Neuronal stem cell (in vitro differentiated cells): ENCODE measurements at regions not wholly inside any gene's neighbourhood (a gene's known extent, or its start where the extent isn't known, plus 50 kb on each side); places are given as distances from the start of the nearest gene placed in this dataset.

Source experiments
- DNase-seq: peaks from one replicate; pipeline ENCODE4 v3.0.0-alpha.2; 2013; ENCODE audit warnings: low spot score
- H2AFZ ChIP-seq: one replicate; pipeline ENCODE4 v1.6.1; 2013; ENCODE audit warnings: mild to moderate bottlenecking, low read length, inconsistent platforms
- H2AK5ac ChIP-seq: 2 replicates; pipeline ENCODE4 v1.6.1; 2013; ENCODE audit warnings: low read depth, mild to moderate bottlenecking, inconsistent platforms, low read length, moderate library complexity, mixed read lengths
- H2BK120ac ChIP-seq: 2 replicates; pipeline ENCODE4 v1.6.1; 2013; ENCODE audit warnings: low read depth, mild to moderate bottlenecking, inconsistent platforms, low read length, moderate library complexity, mixed read lengths
- H2BK12ac ChIP-seq: one replicate; pipeline ENCODE4 v1.6.1; 2013; ENCODE audit warnings: low read length, inconsistent platforms
- H2BK15ac ChIP-seq: 2 replicates; pipeline ENCODE4 v1.6.1; 2013; ENCODE audit warnings: mild to moderate bottlenecking, low read length, inconsistent platforms, mixed read lengths
- H2BK5ac ChIP-seq: one replicate; pipeline ENCODE4 v1.6.1; 2013; ENCODE audit warnings: inconsistent platforms, mild to moderate bottlenecking, low read length, moderate library complexity
- H3K14ac ChIP-seq: one replicate; pipeline ENCODE4 v1.6.1; 2013; ENCODE audit warnings: low read length, inconsistent platforms
- H3K18ac ChIP-seq: 2 replicates; pipeline ENCODE4 v1.6.1; 2013; ENCODE audit warnings: low read length, inconsistent platforms
- H3K23ac ChIP-seq: 2 replicates; pipeline ENCODE4 v1.6.1; 2013; ENCODE audit warnings: low read depth, mild to moderate bottlenecking, mixed read lengths, low read length, inconsistent platforms; ENCODE audit not compliant: poor library complexity
- H3K27ac ChIP-seq: replicated peaks from 3 replicates; pipeline ENCODE4 v1.5.1; 2013; ENCODE audit warnings: low read length, inconsistent platforms
- H3K27me3 ChIP-seq, 3 experiments: 2 replicates each; pipeline ENCODE4 v1.6.1; 2013; ENCODE audit warnings: low read length in 3 of 3, mild to moderate bottlenecking in 2 of 3, inconsistent platforms in 1 of 3, low read depth in 1 of 3, mixed read lengths in 1 of 3, moderate library complexity in 1 of 3; ENCODE audit not compliant: control insufficient read depth in 3 of 3, insufficient read depth in 3 of 3
- H3K36me3 ChIP-seq, 2 donors: replicated peaks in 1 of 2; 2 replicates each; pipeline ENCODE4 v1.6.1; 2013; ENCODE audit warnings: low read length in 2 of 2; ENCODE audit not compliant: control insufficient read depth in 2 of 2, insufficient read depth in 2 of 2
- H3K4ac ChIP-seq: 2 replicates; pipeline ENCODE4 v1.6.1; 2013; ENCODE audit warnings: inconsistent platforms, mild to moderate bottlenecking, low read length, moderate library complexity
- H3K4me1 ChIP-seq, 2 donors: 1 replicate in 1 of 2; 2 replicates in 1 of 2; pipeline ENCODE4 v1.6.1; 2013; ENCODE audit warnings: low read length in 2 of 2, low read depth in 1 of 2; ENCODE audit not compliant: control insufficient read depth in 2 of 2, insufficient read depth in 1 of 2
- H3K4me2 ChIP-seq: one replicate; pipeline ENCODE4 v1.6.1; 2013; ENCODE audit warnings: mild to moderate bottlenecking, low read length, inconsistent platforms; ENCODE audit not compliant: insufficient read depth, poor library complexity, severe bottlenecking
- H3K4me3 ChIP-seq, 2 donors: 2 replicates each; pipeline ENCODE4 v1.5.1; 2013; ENCODE audit warnings: low read length in 2 of 2, mild to moderate bottlenecking in 2 of 2, inconsistent platforms in 1 of 2, moderate library complexity in 1 of 2
- H3K79me1 ChIP-seq: one replicate; pipeline ENCODE4 v1.6.1; 2013; ENCODE audit warnings: low read depth, mild to moderate bottlenecking, inconsistent platforms, low read length, moderate library complexity
- H3K9ac ChIP-seq: one replicate; pipeline ENCODE4 v1.6.1; 2013; ENCODE audit warnings: mild to moderate bottlenecking, low read depth, low read length, inconsistent platforms; ENCODE audit not compliant: poor library complexity
- H3K9me3 ChIP-seq, 2 donors: replicated peaks in 1 of 2; 2 replicates each; pipeline versions ENCODE3 to v1.6.1; 2013; ENCODE audit warnings: low read length in 2 of 2, mild to moderate bottlenecking in 2 of 2, inconsistent platforms in 1 of 2, low read depth in 1 of 2, mixed read lengths in 1 of 2, moderate library complexity in 1 of 2; ENCODE audit not compliant: control insufficient read depth in 2 of 2, insufficient read depth in 1 of 2
- H4K8ac ChIP-seq: one replicate; pipeline ENCODE4 v1.6.1; 2013; ENCODE audit warnings: low read depth, mild to moderate bottlenecking, inconsistent platforms, low read length, moderate library complexity
- H4K91ac ChIP-seq: one replicate; pipeline ENCODE4 v1.6.1; 2013; ENCODE audit warnings: low read length, low read depth, mild to moderate bottlenecking, inconsistent platforms; ENCODE audit not compliant: poor library complexity
- WGBS, 2 donors: extraction: QIAGEN DNeasy Blood & Tissue Kit; methylation state at CpG; one replicate each; pipeline ENCODE4 v1.1.7; 2013; ENCODE audit warnings: missing lambda C conversion rate in 2 of 2, mixed read lengths in 1 of 2; ENCODE audit not compliant: insufficient read length in 2 of 2, insufficient replicate concordance in 1 of 2; ENCODE audit errors: extremely low coverage in 2 of 2; 5-methylcytosine and 5-hydroxymethylcytosine counted together

GRCh38 chr2:211133766-211134165 is 577.4 kb downstream of the CPS1 start:
- Histone ChIP-seq H2BK120ac (no peak overlapping the region), H3K14ac (no peak overlapping the region), H2AK5ac (no peak overlapping the region), H2BK5ac (no peak overlapping the region), H4K91ac (no peak overlapping the region), H2AFZ (no peak overlapping the region), H3K27me3 (no peaks in the 10 kb centered on the region), H3K9me3 (peaks cover 0 to 12% of the 10 kb centered on the region in 2 donors), H3K79me1 (no peaks in the 10 kb centered on the region), H3K4me1 (peaks cover 0 to 3% of the 10 kb centered on the region in 2 donors), H4K8ac (no peak overlapping the region), H3K4me3 (no peak overlapping the region), H3K27ac (no peak overlapping the region), H3K9ac (no peak overlapping the region), H3K18ac (no peak overlapping the region), H3K36me3 (no peaks in the 10 kb centered on the region), H2BK12ac (no peak overlapping the region), H3K23ac (no peak overlapping the region), H3K4ac (no peak overlapping the region), H3K4me2 (no peak overlapping the region), H2BK15ac (no peak overlapping the region)
- no peak for DNase-seq
- WGBS, 2 donors, result no CpG with 5 or more reads among the region's 1 CpG

GRCh38 chr2:211138551-211138950 is 582.2 kb downstream of the CPS1 start:
- H4K91ac ChIP-seq, result no peak overlapping the region
- no peak overlapping the region for H2AK5ac ChIP-seq
- H2BK15ac ChIP-seq, result no peak overlapping the region
- no peaks in the 10 kb centered on the region for H3K36me3 ChIP-seq
- H3K4me3 ChIP-seq, result no peak overlapping the region
- no peak overlapping the region for H2AFZ ChIP-seq
- no peak overlapping the region for H2BK5ac ChIP-seq
- no peak overlapping the region for H3K23ac ChIP-seq
- H3K27ac ChIP-seq, result no peak overlapping the region
- no peaks in the 10 kb centered on the region for H3K79me1 ChIP-seq
- no peak overlapping the region for H3K14ac ChIP-seq
- no peak overlapping the region for H3K18ac ChIP-seq
- no CpG with 5 or more reads among the region's 5 CpGs for WGBS, 2 donors
- H3K27me3 ChIP-seq, result no peaks in the 10 kb centered on the region
- no peaks in the 10 kb centered on the region for H3K4me1 ChIP-seq
- no peak overlapping the region for H4K8ac ChIP-seq
- H2BK120ac ChIP-seq, result no peak overlapping the region
- H3K9me3 ChIP-seq, result peaks cover 0 to 12% of the 10 kb centered on the region in 2 donors
- no peak overlapping the region for H3K4ac ChIP-seq
- H3K4me2 ChIP-seq, result no peak overlapping the region
- no peak overlapping the region for H3K9ac ChIP-seq
- no peak for DNase-seq
- H2BK12ac ChIP-seq, result no peak overlapping the region

GRCh38 chr2:211141646-211142045 is 585.2 kb downstream of the CPS1 start:
- no peak for DNase-seq
- Histone ChIP-seq H3K4me3 (no peak overlapping the region), H3K4me2 (no peak overlapping the region), H2BK5ac (no peak overlapping the region), H3K18ac (no peak overlapping the region), H3K79me1 (no peaks in the 10 kb centered on the region), H3K27me3 (no peaks in the 10 kb centered on the region), H2BK120ac (no peak overlapping the region), H3K36me3 (no peaks in the 10 kb centered on the region), H3K9me3 (peaks cover 0 to under 1% of the 10 kb centered on the region in 2 donors), H3K23ac (no peak overlapping the region), H2BK12ac (no peak overlapping the region), H2AFZ (no peak overlapping the region), H4K8ac (no peak overlapping the region), H3K27ac (no peak overlapping the region), H2BK15ac (no peak overlapping the region), H4K91ac (no peak overlapping the region), H3K4ac (no peak overlapping the region), H3K9ac (no peak overlapping the region), H2AK5ac (no peak overlapping the region), H3K14ac (no peak overlapping the region), H3K4me1 (no peaks in the 10 kb centered on the region)
- WGBS, 2 donors, result no CpG with 5 or more reads among the region's 4 CpGs

- Histone ChIP-seq H3K9ac (no peak overlapping the region), H3K18ac (no peak overlapping the region), H4K8ac (no peak overlapping the region), H3K36me3 (no peaks in the 10 kb centered on the region), H2BK120ac (no peak overlapping the region), H3K4ac (no peak overlapping the region), H3K27ac (no peak overlapping the region), H3K23ac (no peak overlapping the region), H2AFZ (no peak overlapping the region), H4K91ac (no peak overlapping the region), H3K14ac (no peak overlapping the region), H3K4me3 (no peak overlapping the region), H2AK5ac (no peak overlapping the region), H2BK5ac (no peak overlapping the region), H3K79me1 (no peaks in the 10 kb centered on the region), H3K27me3 (no peaks in the 10 kb centered on the region), H3K9me3 (no peaks in the 10 kb centered on the region), H2BK15ac (no peak overlapping the region), H2BK12ac (no peak overlapping the region), H3K4me1 (no peaks in the 10 kb centered on the region), H3K4me2 (no peak overlapping the region)
- DNase-seq, result no peak
Measured at GRCh38 chr2:211144078-211144477, 587.7 kb downstream of the CPS1 start.
